ENCODE measurements at regions not wholly inside any gene's neighbourhood (a gene's known extent, or its start where the extent isn't known, plus 50 kb on each side); places are given as distances from the start of the nearest gene placed in this dataset.

GRCh38 chr11:112776834-112777233, 184.4 kb upstream of the NCAM1 start:
- Histone ChIP-seq H3K4me3 (ENCODE audit: low read depth in 1 of 3, low read length in 3 of 3) (no peak overlapping the region), H3K27ac (ENCODE audit: low read depth in 1 of 2, low read length in 2 of 2) (no peak overlapping the region), H3K9me3 (ENCODE audit: control insufficient read depth in 4 of 4, low read length in 3 of 4) (no peaks in the 10 kb centered on the region), H3K27me3 (ENCODE audit: control insufficient read depth in 4 of 4, insufficient read depth in 4 of 4, low read length in 3 of 4) (peaks cover 0 to 12% (median 5%) of the 10 kb centered on the region in 4 donors), H3K9ac (ENCODE audit: low read depth in 1 of 2, low read length in 2 of 2) (no peak overlapping the region), H3K36me3 (ENCODE audit: control insufficient read depth in 4 of 4, insufficient read depth in 3 of 4, low read depth in 1 of 4, low read length in 3 of 4) (no peaks in the 10 kb centered on the region), H3K4me1 (ENCODE audit: control insufficient read depth in 4 of 4, insufficient read depth in 4 of 4, low read length in 3 of 4) (no peaks in the 10 kb centered on the region)
- WGBS: 78% methylated on average over 5 of the region's 5 CpGs
- TF ChIP-seq RXRA (IDR thresholded peaks at IDR 0.05): no peak
- no peak for TF ChIP-seq SP1 (IDR thresholded peaks at IDR 0.05)
- TF ChIP-seq CTCF (IDR thresholded peaks at IDR 0.05; ENCODE audit: low read depth, low read length, missing input control): no peak
- no peak for TF ChIP-seq JUND (IDR thresholded peaks at IDR 0.05)
- no peak for TF ChIP-seq ATF3 (IDR thresholded peaks at IDR 0.05)
- no peak for TF ChIP-seq ZBTB33 (IDR thresholded peaks at IDR 0.05)
- no peak for TF ChIP-seq REST (IDR thresholded peaks at IDR 0.05)
- DNase-seq (ENCODE audit: low spot score): no peak

- Histone ChIP-seq H3K9ac (ENCODE audit: low read depth in 1 of 2, low read length in 2 of 2) (no peak overlapping the region), H3K9me3 (ENCODE audit: control insufficient read depth in 4 of 4, low read length in 3 of 4) (no peaks in the 10 kb centered on the region), H3K36me3 (ENCODE audit: control insufficient read depth in 4 of 4, insufficient read depth in 3 of 4, low read depth in 1 of 4, low read length in 3 of 4) (no peaks in the 10 kb centered on the region), H3K4me3 (ENCODE audit: low read depth in 1 of 3, low read length in 3 of 3) (no peak overlapping the region), H3K4me1 (ENCODE audit: control insufficient read depth in 4 of 4, insufficient read depth in 4 of 4, low read length in 3 of 4) (no peaks in the 10 kb centered on the region), H3K27me3 (ENCODE audit: control insufficient read depth in 4 of 4, insufficient read depth in 4 of 4, low read length in 3 of 4) (peaks cover 0 to 12% (median 5%) of the 10 kb centered on the region in 4 donors), H3K27ac (ENCODE audit: low read depth in 1 of 2, low read length in 2 of 2) (no peak overlapping the region)
- TF ChIP-seq RAD21 (IDR thresholded peaks at IDR 0.05) (no peak), MAX (IDR thresholded peaks at IDR 0.05) (no peak), ZBTB33 (IDR thresholded peaks at IDR 0.05) (no peak), HNF4G (IDR thresholded peaks at IDR 0.05) (no peak), ATF3 (IDR thresholded peaks at IDR 0.05) (no peak), CTCF (IDR thresholded peaks at IDR 0.05; ENCODE audit: low read depth, low read length, missing input control) (no peak), TAF1 (conservative IDR thresholded peaks at IDR 0.05) (no peak)
- no peak for DNase-seq (ENCODE audit: low spot score)
- WGBS: 38% methylated on average over 12 of the region's 12 CpGs
Measured at GRCh38 chr11:112777283-112777751, 183.9 kb upstream of the NCAM1 start.

All from liver (tissue), 8 donors.